ENCODE measurements at regions not wholly inside any gene's neighbourhood (a gene's known extent, or its start where the extent isn't known, plus 50 kb on each side); places are given as distances from the start of the nearest gene placed in this dataset.
A peak's percentile ranks its signal among the peaks of the same experiment; 100 is the strongest.

- Histone ChIP-seq H3K4me3 (ENCODE audit: low read depth, low read length, poor library complexity, severe bottlenecking) (no peak overlapping the region), H2AFZ (ENCODE audit: low read length) (no peak overlapping the region), H4K20me1 (ENCODE audit: insufficient read depth, low read length) (no peaks in the 10 kb centered on the region), H3K79me2 (ENCODE audit: insufficient read depth, low read depth, low read length) (no peaks in the 10 kb centered on the region), H3K9me2 (ENCODE audit: insufficient read depth, low read length) (no peaks in the 10 kb centered on the region), H3K36me3 (ENCODE audit: insufficient read depth, low read length) (no peaks in the 10 kb centered on the region), H3K27ac (ENCODE audit: low read depth, low read length, poor library complexity, severe bottlenecking) (no peak overlapping the region), H3K4me1 (ENCODE audit: insufficient read depth, low read length, poor library complexity, severe bottlenecking) (no peaks in the 10 kb centered on the region), H3K9me3 (ENCODE audit: low read length) (peaks cover 3% of the 10 kb centered on the region; the same call in 1 of the 2 replicates), H3K4me2 (ENCODE audit: low read length) (no peak overlapping the region)
- intact Hi-C loops (cut with micrococcal nuclease; ENCODE audit: unreplicated experiment) = no loop called here
- ChIA-PET POLR2A (no interaction called here), CTCF (ENCODE audit: unreplicated experiment) (no interaction called here)
- DNase-seq (ENCODE audit: low spot score) = peak; percentile 22
- BruUV-seq (replicated peaks) = no TSS peak
- TF ChIP-seq CTCF (conservative IDR thresholded peaks at IDR 0.05; ENCODE audit: low read length) = peak; percentile 79
- TF ChIP-seq EZH2phosphoT487 (IDR thresholded peaks at IDR 0.05; ENCODE audit: borderline replicate concordance, low read depth, low read length) = no peak
Observed at GRCh38 chr11:37946155-37946766, 1348.2 kb upstream of the RAG2 start.

GRCh38 chr11:37942081-37942480, 1344.0 kb upstream of the RAG2 start:
- no peaks in the 10 kb centered on the region for H4K20me1 ChIP-seq (ENCODE audit: insufficient read depth, low read length)
- no peak overlapping the region for H3K27ac ChIP-seq (ENCODE audit: low read depth, low read length, poor library complexity, severe bottlenecking)
- H3K9me3 ChIP-seq (ENCODE audit: low read length) = peaks cover 3% of the 10 kb centered on the region; the same call in 1 of the 2 replicates
- intact Hi-C loops (cut with micrococcal nuclease; ENCODE audit: unreplicated experiment) = no loop called here
- no peak overlapping the region for H2AFZ ChIP-seq (ENCODE audit: low read length)
- ChIA-PET CTCF (ENCODE audit: unreplicated experiment) (no interaction called here), POLR2A (no interaction called here)
- H3K36me3 ChIP-seq (ENCODE audit: insufficient read depth, low read length) = no peaks in the 10 kb centered on the region
- DNase-seq (ENCODE audit: low spot score) = no peak
- BruUV-seq (replicated peaks) = no TSS peak
- TF ChIP-seq CTCF (conservative IDR thresholded peaks at IDR 0.05; ENCODE audit: low read length) = no peak
- no peak for TF ChIP-seq EZH2phosphoT487 (IDR thresholded peaks at IDR 0.05; ENCODE audit: borderline replicate concordance, low read depth, low read length)
- no peaks in the 10 kb centered on the region for H3K79me2 ChIP-seq (ENCODE audit: insufficient read depth, low read depth, low read length)
- H3K4me1 ChIP-seq (ENCODE audit: insufficient read depth, low read length, poor library complexity, severe bottlenecking) = no peaks in the 10 kb centered on the region
- H3K4me2 ChIP-seq (ENCODE audit: low read length) = no peak overlapping the region
- no peaks in the 10 kb centered on the region for H3K9me2 ChIP-seq (ENCODE audit: insufficient read depth, low read length)
- H3K4me3 ChIP-seq (ENCODE audit: low read depth, low read length, poor library complexity, severe bottlenecking) = no peak overlapping the region

- POLR2A ChIA-PET = no interaction called here
- no peaks in the 10 kb centered on the region for H3K79me2 ChIP-seq (ENCODE audit: insufficient read depth, low read depth, low read length)
- CTCF ChIA-PET (ENCODE audit: unreplicated experiment) = no interaction called here
- DNase-seq (ENCODE audit: low spot score) = no peak
- no peaks in the 10 kb centered on the region for H3K36me3 ChIP-seq (ENCODE audit: insufficient read depth, low read length)
- intact Hi-C loops (cut with micrococcal nuclease; ENCODE audit: unreplicated experiment) = no loop called here
- H3K27ac ChIP-seq (ENCODE audit: low read depth, low read length, poor library complexity, severe bottlenecking) = no peak overlapping the region
- H3K9me3 ChIP-seq (ENCODE audit: low read length) = 0 out of 2 replicates have a peak, but pooled peaks cover 5% of the 10 kb centered on the region
- H4K20me1 ChIP-seq (ENCODE audit: insufficient read depth, low read length) = no peaks in the 10 kb centered on the region
- H3K9me2 ChIP-seq (ENCODE audit: insufficient read depth, low read length) = no peaks in the 10 kb centered on the region
- TF ChIP-seq EZH2phosphoT487 (IDR thresholded peaks at IDR 0.05; ENCODE audit: borderline replicate concordance, low read depth, low read length) = no peak
- TF ChIP-seq CTCF (conservative IDR thresholded peaks at IDR 0.05; ENCODE audit: low read length) = no peak
- no peak overlapping the region for H3K4me3 ChIP-seq (ENCODE audit: low read depth, low read length, poor library complexity, severe bottlenecking)
- H3K4me2 ChIP-seq (ENCODE audit: low read length) = no peak overlapping the region
- no peaks in the 10 kb centered on the region for H3K4me1 ChIP-seq (ENCODE audit: insufficient read depth, low read length, poor library complexity, severe bottlenecking)
- BruUV-seq (replicated peaks) = no TSS peak
- no peak overlapping the region for H2AFZ ChIP-seq (ENCODE audit: low read length)
Observed at GRCh38 chr11:37929100-37929653, 1331.1 kb upstream of the RAG2 start.

All from OCI-LY7 (cell line).